Panc1 (cell line): ENCODE measurements at regions not wholly inside any gene's neighbourhood (a gene's known extent, or its start where the extent isn't known, plus 50 kb on each side); places are given as distances from the start of the nearest gene placed in this dataset.

Experiments used
- TF ChIP-seq, protein P1 (sequence below): fragments of 450-650 bp; IDR thresholded peaks from 2 replicates; pipeline ENCODE4 v1.5.1; 2017; ENCODE audit warnings: mild to moderate bottlenecking
- TF ChIP-seq, protein P2 (sequence below), 2 experiments: IDR thresholded peaks; 2 replicates each; pipeline ENCODE4 v1.6.1; 2011 to 2012; ENCODE audit warnings: low read depth in 2 of 2, control low read depth in 1 of 2, low read length in 1 of 2, mild to moderate bottlenecking in 1 of 2, moderate library complexity in 1 of 2; ENCODE audit not compliant: insufficient read depth in 1 of 2

DNA sequence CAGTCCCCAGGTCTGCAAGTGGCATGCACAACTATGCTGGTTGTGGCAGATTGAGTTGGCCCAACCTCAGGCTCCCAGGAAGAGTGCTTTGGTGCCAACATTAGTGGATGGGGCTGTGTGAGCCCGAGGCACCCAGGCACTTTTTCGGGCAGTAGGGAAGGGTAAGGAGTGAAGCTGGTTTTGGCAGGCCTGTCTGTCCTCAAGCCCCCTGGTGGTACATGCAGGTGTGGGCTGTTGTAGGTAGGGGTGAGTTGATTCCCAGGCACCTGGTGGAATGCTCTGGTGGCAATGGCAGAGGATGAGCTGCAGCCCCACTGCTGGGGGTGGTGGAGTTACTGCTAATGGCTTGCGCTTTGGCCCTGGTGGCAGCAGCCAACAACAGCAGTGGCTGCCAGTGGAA, 723.7 kb upstream of the SLITRK1 start:
- TF ChIP-seq, protein P1, sequence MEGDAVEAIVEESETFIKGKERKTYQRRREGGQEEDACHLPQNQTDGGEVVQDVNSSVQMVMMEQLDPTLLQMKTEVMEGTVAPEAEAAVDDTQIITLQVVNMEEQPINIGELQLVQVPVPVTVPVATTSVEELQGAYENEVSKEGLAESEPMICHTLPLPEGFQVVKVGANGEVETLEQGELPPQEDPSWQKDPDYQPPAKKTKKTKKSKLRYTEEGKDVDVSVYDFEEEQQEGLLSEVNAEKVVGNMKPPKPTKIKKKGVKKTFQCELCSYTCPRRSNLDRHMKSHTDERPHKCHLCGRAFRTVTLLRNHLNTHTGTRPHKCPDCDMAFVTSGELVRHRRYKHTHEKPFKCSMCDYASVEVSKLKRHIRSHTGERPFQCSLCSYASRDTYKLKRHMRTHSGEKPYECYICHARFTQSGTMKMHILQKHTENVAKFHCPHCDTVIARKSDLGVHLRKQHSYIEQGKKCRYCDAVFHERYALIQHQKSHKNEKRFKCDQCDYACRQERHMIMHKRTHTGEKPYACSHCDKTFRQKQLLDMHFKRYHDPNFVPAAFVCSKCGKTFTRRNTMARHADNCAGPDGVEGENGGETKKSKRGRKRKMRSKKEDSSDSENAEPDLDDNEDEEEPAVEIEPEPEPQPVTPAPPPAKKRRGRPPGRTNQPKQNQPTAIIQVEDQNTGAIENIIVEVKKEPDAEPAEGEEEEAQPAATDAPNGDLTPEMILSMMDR = no peak
- TF ChIP-seq, protein P2, sequence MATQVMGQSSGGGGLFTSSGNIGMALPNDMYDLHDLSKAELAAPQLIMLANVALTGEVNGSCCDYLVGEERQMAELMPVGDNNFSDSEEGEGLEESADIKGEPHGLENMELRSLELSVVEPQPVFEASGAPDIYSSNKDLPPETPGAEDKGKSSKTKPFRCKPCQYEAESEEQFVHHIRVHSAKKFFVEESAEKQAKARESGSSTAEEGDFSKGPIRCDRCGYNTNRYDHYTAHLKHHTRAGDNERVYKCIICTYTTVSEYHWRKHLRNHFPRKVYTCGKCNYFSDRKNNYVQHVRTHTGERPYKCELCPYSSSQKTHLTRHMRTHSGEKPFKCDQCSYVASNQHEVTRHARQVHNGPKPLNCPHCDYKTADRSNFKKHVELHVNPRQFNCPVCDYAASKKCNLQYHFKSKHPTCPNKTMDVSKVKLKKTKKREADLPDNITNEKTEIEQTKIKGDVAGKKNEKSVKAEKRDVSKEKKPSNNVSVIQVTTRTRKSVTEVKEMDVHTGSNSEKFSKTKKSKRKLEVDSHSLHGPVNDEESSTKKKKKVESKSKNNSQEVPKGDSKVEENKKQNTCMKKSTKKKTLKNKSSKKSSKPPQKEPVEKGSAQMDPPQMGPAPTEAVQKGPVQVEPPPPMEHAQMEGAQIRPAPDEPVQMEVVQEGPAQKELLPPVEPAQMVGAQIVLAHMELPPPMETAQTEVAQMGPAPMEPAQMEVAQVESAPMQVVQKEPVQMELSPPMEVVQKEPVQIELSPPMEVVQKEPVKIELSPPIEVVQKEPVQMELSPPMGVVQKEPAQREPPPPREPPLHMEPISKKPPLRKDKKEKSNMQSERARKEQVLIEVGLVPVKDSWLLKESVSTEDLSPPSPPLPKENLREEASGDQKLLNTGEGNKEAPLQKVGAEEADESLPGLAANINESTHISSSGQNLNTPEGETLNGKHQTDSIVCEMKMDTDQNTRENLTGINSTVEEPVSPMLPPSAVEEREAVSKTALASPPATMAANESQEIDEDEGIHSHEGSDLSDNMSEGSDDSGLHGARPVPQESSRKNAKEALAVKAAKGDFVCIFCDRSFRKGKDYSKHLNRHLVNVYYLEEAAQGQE (IDR thresholded peaks at IDR 0.05; ENCODE audit: insufficient read depth in 1 of 2, low read depth in 2 of 2, low read length in 1 of 2) = no peak
